Natural killer cell treated with Interleukin-12 subunit alpha and Interleukin-12 subunit beta and Interleukin-15 and Interleukin-18, amount 100 ng/mL, for 72 hours (primary cell): ENCODE measurements at regions not wholly inside any gene's neighbourhood (a gene's known extent, or its start where the extent isn't known, plus 50 kb on each side); places are given as distances from the start of the nearest gene placed in this dataset.

Experiments used
- ATAC-seq, 2 donors: fragments of 150-1000 bp; cut with Tn5 transposase in 1 of 2; sonication (Bioruptor Pico), chemical (Tn5 transposase) in 1 of 2; 2 replicates each; pipeline ENCODE4 v1.10.0; 2021
- DNase-seq: peaks from one replicate; pipeline ENCODE4 v3.0.0; 2022; ENCODE audit warnings: low spot score
- H3K27ac Mint-ChIP-seq, 2 donors: 1 replicate in 1 of 2; 2 replicates in 1 of 2; pipeline ENCODE4 v1.8.0; 2022; ENCODE audit warnings: mixed read lengths in 2 of 2, mild to moderate bottlenecking in 1 of 2, moderate library complexity in 1 of 2
- H3K27me3 Mint-ChIP-seq, 2 donors: 1 replicate in 1 of 2; 2 replicates in 1 of 2; pipeline ENCODE4 v1.8.0; 2022; ENCODE audit warnings: mixed read lengths in 2 of 2
- H3K36me3 Mint-ChIP-seq: one replicate; pipeline ENCODE4 v1.8.0; 2022; ENCODE audit warnings: mixed read lengths
- H3K4me1 Mint-ChIP-seq, 2 donors: 1 replicate in 1 of 2; 2 replicates in 1 of 2; pipeline ENCODE4 v1.8.0; 2022; ENCODE audit warnings: low read depth in 2 of 2, mixed read lengths in 2 of 2, mild to moderate bottlenecking in 1 of 2
- H3K4me3 Mint-ChIP-seq: one replicate; pipeline ENCODE4 v1.8.0; 2022; ENCODE audit warnings: mixed read lengths
- H3K9me3 Mint-ChIP-seq: 2 replicates; pipeline ENCODE4 v1.8.0; 2022; ENCODE audit warnings: mixed read lengths

GRCh38 chr2:105691947-105692390 lies 52.7 kb upstream of the NCK2 start:
- peaks cover 4% of the 10 kb centered on the region for H3K9me3 Mint-ChIP-seq
- no peak overlapping the region for H3K4me3 Mint-ChIP-seq
- H3K27ac Mint-ChIP-seq, result no peak overlapping the region
- H3K36me3 Mint-ChIP-seq, result no peaks in the 10 kb centered on the region
- no peak for DNase-seq
- H3K4me1 Mint-ChIP-seq, result no peaks in the 10 kb centered on the region
- H3K27me3 Mint-ChIP-seq, result peaks cover 2 to 16% of the 10 kb centered on the region in 2 donors
- ATAC-seq, result no peak

GRCh38 chr2:105690566-105690965 lies 54.1 kb upstream of the NCK2 start:
- no peak overlapping the region for H3K27ac Mint-ChIP-seq
- H3K36me3 Mint-ChIP-seq, result no peaks in the 10 kb centered on the region
- DNase-seq (no peak), ATAC-seq (no peak)
- no peak overlapping the region for H3K4me3 Mint-ChIP-seq
- peaks cover 2 to 13% of the 10 kb centered on the region in 2 donors for H3K27me3 Mint-ChIP-seq
- no peaks in the 10 kb centered on the region for H3K4me1 Mint-ChIP-seq
- H3K9me3 Mint-ChIP-seq, result peaks cover 4% of the 10 kb centered on the region

GRCh38 chr2:105689484-105689883 lies 55.2 kb upstream of the NCK2 start:
- ATAC-seq (no peak), DNase-seq (no peak)
- no peak overlapping the region for H3K27ac Mint-ChIP-seq
- peaks cover 4% of the 10 kb centered on the region for H3K9me3 Mint-ChIP-seq
- H3K36me3 Mint-ChIP-seq, result no peaks in the 10 kb centered on the region
- H3K27me3 Mint-ChIP-seq, result peaks cover 0 to 5% of the 10 kb centered on the region in 2 donors
- no peaks in the 10 kb centered on the region for H3K4me1 Mint-ChIP-seq
- H3K4me3 Mint-ChIP-seq, result no peak overlapping the region

GRCh38 chr2:105688946-105689345 lies 55.8 kb upstream of the NCK2 start:
- H3K9me3 Mint-ChIP-seq, result peaks cover 4% of the 10 kb centered on the region
- ATAC-seq (no peak), DNase-seq (no peak)
- H3K27ac Mint-ChIP-seq, result no peak overlapping the region
- H3K36me3 Mint-ChIP-seq, result no peaks in the 10 kb centered on the region
- no peak overlapping the region for H3K4me3 Mint-ChIP-seq
- no peaks in the 10 kb centered on the region for H3K27me3 Mint-ChIP-seq
- no peaks in the 10 kb centered on the region for H3K4me1 Mint-ChIP-seq

- Mint-ChIP-seq H3K4me3 (no peak overlapping the region), H3K9me3 (peaks cover 4% of the 10 kb centered on the region), H3K27me3 (peaks cover 0 to 2% of the 10 kb centered on the region in 2 donors), H3K27ac (no peak overlapping the region), H3K36me3 (no peaks in the 10 kb centered on the region), H3K4me1 (no peaks in the 10 kb centered on the region)
- DNase-seq (no peak), ATAC-seq (no peak)
Measured at GRCh38 chr2:105686588-105686987, 58.1 kb upstream of the NCK2 start.

GRCh38 chr2:105683011-105683492 lies 61.7 kb upstream of the NCK2 start:
- no peaks in the 10 kb centered on the region for H3K36me3 Mint-ChIP-seq
- peaks cover 0 to 10% of the 10 kb centered on the region in 2 donors for H3K27me3 Mint-ChIP-seq
- H3K4me3 Mint-ChIP-seq, result no peak overlapping the region
- H3K4me1 Mint-ChIP-seq, result no peaks in the 10 kb centered on the region
- no peak for ATAC-seq
- DNase-seq, result no peak
- no peaks in the 10 kb centered on the region for H3K9me3 Mint-ChIP-seq
- H3K27ac Mint-ChIP-seq, result no peak overlapping the region

GRCh38 chr2:105682401-105682800 lies 62.3 kb upstream of the NCK2 start:
- Mint-ChIP-seq H3K27me3 (peaks cover 0 to 10% of the 10 kb centered on the region in 2 donors), H3K4me3 (no peak overlapping the region), H3K36me3 (no peaks in the 10 kb centered on the region), H3K4me1 (no peaks in the 10 kb centered on the region), H3K9me3 (no peaks in the 10 kb centered on the region), H3K27ac (no peak overlapping the region)
- DNase-seq (no peak), ATAC-seq (no peak)

GRCh38 chr2:105681927-105682326 lies 62.8 kb upstream of the NCK2 start:
- no peak overlapping the region for H3K4me3 Mint-ChIP-seq
- DNase-seq, result no peak
- H3K27me3 Mint-ChIP-seq, result peaks cover 2 to 12% of the 10 kb centered on the region in 2 donors
- no peak overlapping the region for H3K27ac Mint-ChIP-seq
- H3K9me3 Mint-ChIP-seq, result no peaks in the 10 kb centered on the region
- no peaks in the 10 kb centered on the region for H3K36me3 Mint-ChIP-seq
- ATAC-seq, result no peak
- no peaks in the 10 kb centered on the region for H3K4me1 Mint-ChIP-seq

GRCh38 chr2:105680357-105680756 lies 64.4 kb upstream of the NCK2 start:
- Mint-ChIP-seq H3K4me3 (no peak overlapping the region), H3K36me3 (no peaks in the 10 kb centered on the region), H3K27me3 (peaks cover 7 to 15% of the 10 kb centered on the region in 2 donors), H3K27ac (no peak overlapping the region), H3K9me3 (peaks cover 2% of the 10 kb centered on the region), H3K4me1 (no peaks in the 10 kb centered on the region)
- no peak for DNase-seq
- no peak for ATAC-seq

GRCh38 chr2:105678346-105678745 lies 66.4 kb upstream of the NCK2 start:
- Mint-ChIP-seq H3K4me1 (no peaks in the 10 kb centered on the region), H3K27me3 (peaks cover 7 to 15% of the 10 kb centered on the region in 2 donors), H3K36me3 (no peaks in the 10 kb centered on the region), H3K27ac (no peak overlapping the region), H3K9me3 (peaks cover 2% of the 10 kb centered on the region), H3K4me3 (no peak overlapping the region)
- DNase-seq (no peak), ATAC-seq (no peak)

- Mint-ChIP-seq H3K36me3 (no peaks in the 10 kb centered on the region), H3K27ac (no peak overlapping the region), H3K27me3 (peaks cover 7 to 15% of the 10 kb centered on the region in 2 donors), H3K4me3 (no peak overlapping the region), H3K4me1 (no peaks in the 10 kb centered on the region), H3K9me3 (peaks cover 2% of the 10 kb centered on the region)
- no peak for ATAC-seq
- no peak for DNase-seq
Measured at GRCh38 chr2:105677901-105678300, 66.8 kb upstream of the NCK2 start.

- Mint-ChIP-seq H3K4me3 (no peak overlapping the region), H3K4me1 (no peaks in the 10 kb centered on the region), H3K36me3 (no peaks in the 10 kb centered on the region), H3K27me3 (peaks cover 7 to 12% of the 10 kb centered on the region in 2 donors), H3K9me3 (peaks cover 2% of the 10 kb centered on the region), H3K27ac (no peak overlapping the region)
- ATAC-seq (no peak), DNase-seq (no peak)
Measured at GRCh38 chr2:105675841-105676240, 68.9 kb upstream of the NCK2 start.

- peak in 1 of 2 donors; percentile 35 for ATAC-seq
- H3K4me3 Mint-ChIP-seq, result no peak overlapping the region
Measured at GRCh38 chr2:105674859-105675541, 69.7 kb upstream of the NCK2 start.

GRCh38 chr2:105674401-105674800 lies 70.3 kb upstream of the NCK2 start:
- no peaks in the 10 kb centered on the region for H3K4me1 Mint-ChIP-seq
- no peaks in the 10 kb centered on the region for H3K36me3 Mint-ChIP-seq
- no peak overlapping the region for H3K4me3 Mint-ChIP-seq
- no peak for ATAC-seq
- peaks cover 5 to 7% of the 10 kb centered on the region in 2 donors for H3K27me3 Mint-ChIP-seq
- H3K9me3 Mint-ChIP-seq, result peaks cover 2% of the 10 kb centered on the region
- no peak for DNase-seq
- no peak overlapping the region for H3K27ac Mint-ChIP-seq

More at GRCh38 chr2:105674859-105675541, 69.7 kb upstream of the NCK2 start:
- H3K36me3 Mint-ChIP-seq, result no peaks in the 10 kb centered on the region
- H3K4me1 Mint-ChIP-seq, result no peaks in the 10 kb centered on the region
- DNase-seq, result no peak
- H3K27me3 Mint-ChIP-seq, result peaks cover 6 to 7% of the 10 kb centered on the region in 2 donors
- peaks cover 2% of the 10 kb centered on the region for H3K9me3 Mint-ChIP-seq
- no peak overlapping the region for H3K27ac Mint-ChIP-seq

- Mint-ChIP-seq H3K36me3 (no peaks in the 10 kb centered on the region), H3K4me3 (no peak overlapping the region), H3K9me3 (peaks cover 8% of the 10 kb centered on the region), H3K27ac (no peak overlapping the region), H3K4me1 (no peaks in the 10 kb centered on the region), H3K27me3 (peaks cover 0 to 7% of the 10 kb centered on the region in 2 donors)
- DNase-seq (no peak), ATAC-seq (no peak)
Measured at GRCh38 chr2:105671156-105671555, 73.6 kb upstream of the NCK2 start.
